ENCODE measurements at regions not wholly inside any gene's neighbourhood (a gene's known extent, or its start where the extent isn't known, plus 50 kb on each side); places are given as distances from the start of the nearest gene placed in this dataset.

GRCh38 chr7:26508481-26508880 lies 216.8 kb downstream of the SNX10 start:
- no peak overlapping the region for H3K14ac ChIP-seq (ENCODE audit: insufficient read length)
- H4K5ac ChIP-seq (ENCODE audit: insufficient read length, low read depth, low read length): no peak overlapping the region
- no peaks in the 10 kb centered on the region for H3K36me3 ChIP-seq (ENCODE audit: control insufficient read depth in 2 of 4, insufficient read depth in 4 of 4, low read length in 3 of 4)
- POLR2A ChIA-PET (ENCODE audit: partially characterized antibody): no interaction called here
- no peak overlapping the region for H2AFZ ChIP-seq (ENCODE audit: low read length)
- no peaks in the 10 kb centered on the region for H3K79me1 ChIP-seq (ENCODE audit: low read depth, low read length)
- H3K4me2 ChIP-seq (ENCODE audit: insufficient read depth in 1 of 2, low read depth in 2 of 2, low read length in 2 of 2): no peak overlapping the region
- H3K27ac ChIP-seq (ENCODE audit: low read depth, low read length): no peak overlapping the region
- no peak overlapping the region for H4K91ac ChIP-seq (replicated peaks; ENCODE audit: insufficient read length, low read length)
- no peak overlapping the region for H3K4me3 ChIP-seq (ENCODE audit: extremely low read depth in 1 of 4, insufficient read depth in 2 of 4, low read depth in 3 of 4, low read length in 4 of 4)
- H4K20me1 ChIP-seq (replicated peaks in 1 of 2; ENCODE audit: control insufficient read depth in 1 of 2, insufficient read depth in 2 of 2, low read length in 2 of 2): no peaks in the 10 kb centered on the region
- H2BK120ac ChIP-seq (replicated peaks; ENCODE audit: low read depth, low read length): no peak overlapping the region
- no peaks in the 10 kb centered on the region; a peak in 1 of 7 replicates for H3K27me3 ChIP-seq (replicated peaks in 1 of 4; ENCODE audit: control insufficient read depth in 3 of 4, extremely low read depth in 1 of 4, insufficient read depth in 3 of 4, low read length in 3 of 4)
- H2BK20ac ChIP-seq (ENCODE audit: low read length): no peak overlapping the region
- H3K79me2 ChIP-seq (ENCODE audit: control insufficient read depth in 1 of 2, insufficient read depth in 2 of 2, low read length in 2 of 2): no peaks in the 10 kb centered on the region
- H3K9ac ChIP-seq (replicated peaks in 1 of 4; ENCODE audit: extremely low read depth in 1 of 4, low read depth in 3 of 4, low read length in 3 of 4): no peak overlapping the region
- no peak overlapping the region for H4K8ac ChIP-seq (ENCODE audit: extremely low read depth, insufficient read depth, low read length)
- DNase-seq (ENCODE audit: low read depth in 1 of 2, low spot score in 2 of 2): no peak
- H3K23ac ChIP-seq (ENCODE audit: insufficient read length): no peak overlapping the region
- H3K23me2 ChIP-seq (ENCODE audit: low read depth, low read length): no peaks in the 10 kb centered on the region
- H2BK5ac ChIP-seq (ENCODE audit: low read depth, low read length): no peak overlapping the region
- no peak overlapping the region for H3K18ac ChIP-seq (ENCODE audit: extremely low read depth, low read length)
- H2BK12ac ChIP-seq (ENCODE audit: low read depth, low read length): no peak overlapping the region
- WGBS, 2 experiments (ENCODE audit: extremely low coverage in 1 of 2, insufficient coverage in 1 of 2, insufficient read length in 1 of 2, insufficient replicate concordance in 2 of 2, low coverage in 1 of 2, low lambda C conversion rate in 2 of 2, missing lambda C conversion rate in 1 of 2): 86% methylated on average over 8 of the region's 8 CpGs; no CpG with 5 or more reads in 1 of the 2 experiments
- no peaks in the 10 kb centered on the region for H3K9me3 ChIP-seq (ENCODE audit: insufficient read depth in 2 of 2, low read depth in 1 of 2, low read length in 1 of 2)
- FAIRE-seq: no peak
- H3K56ac ChIP-seq (replicated peaks; ENCODE audit: insufficient read length, low read depth, low read length): no peak overlapping the region
- peak overlapping the region; percentile 29; the same call in 1 of the 2 replicates for H2BK15ac ChIP-seq (ENCODE audit: low read length)
- H2AK5ac ChIP-seq (ENCODE audit: low read depth, low read length): no peak overlapping the region
- CTCF ChIA-PET (ENCODE audit: partially characterized antibody): interaction anchor here (0.6 to 2.1 kb wide), 10 partner anchors 12 to 159 kb away, joined by 3 to 8 read pairs (median 4); no protein-coding TSS in a partner anchor
- no peak overlapping the region for H3K4ac ChIP-seq (replicated peaks; ENCODE audit: insufficient read length, low read depth, low read length)
- H3K4me1 ChIP-seq (replicated peaks in 1 of 4; ENCODE audit: control insufficient read depth in 3 of 4, insufficient read depth in 4 of 4, low read length in 3 of 4): peaks cover 0 to 8% (median 2%) of the 10 kb centered on the region in 4 experiments; a peak in 2 of 7 replicates
- TF ChIP-seq USF2 (IDR thresholded peaks at IDR 0.05; ENCODE audit: low read length) (no peak), E2F6 (IDR thresholded peaks at IDR 0.05) (no peak), CBX5 (IDR thresholded peaks at IDR 0.05; ENCODE audit: low read depth, low read length) (no peak), TAF7 (optimal IDR thresholded peaks at IDR 0.05; ENCODE audit: borderline replicate concordance, low read depth, low read length) (no peak), GABPA (IDR thresholded peaks at IDR 0.05; ENCODE audit: borderline replicate concordance, insufficient read depth, low read length) (no peak), BACH1 (IDR thresholded peaks at IDR 0.05; ENCODE audit: low read length) (no peak), ASH2L (IDR thresholded peaks at IDR 0.05; ENCODE audit: low read length) (no peak), RBBP5 (IDR thresholded peaks at IDR 0.05; ENCODE audit: borderline replicate concordance, low read depth, low read length) (no peak), CHD1 (IDR thresholded peaks at IDR 0.05; ENCODE audit: low read depth, low read length) (no peak), RFX5 (IDR thresholded peaks at IDR 0.05; ENCODE audit: borderline replicate concordance, low read depth, low read length) (no peak), POLR2AphosphoS5 (IDR thresholded peaks at IDR 0.05; ENCODE audit: low read depth, low read length) (no peak), SP4 (IDR thresholded peaks at IDR 0.05; ENCODE audit: low read length) (no peak), TEAD4 (IDR thresholded peaks at IDR 0.05; ENCODE audit: low read depth, low read length) (no peak), TBP (IDR thresholded peaks at IDR 0.05; ENCODE audit: low read depth, low read length) (no peak)
